22Rv1 (cell line): ENCODE measurements at regions not wholly inside any gene's neighbourhood (a gene's known extent, or its start where the extent isn't known, plus 50 kb on each side); places are given as distances from the start of the nearest gene placed in this dataset.

ENCODE experiments used
- H3K27ac ChIP-seq: fragments of 450-650 bp; 2 replicates; pipeline ENCODE4 v1.5.1; 2017
- ZFX ChIP-seq: fragments of 450-650 bp; IDR thresholded peaks from 2 replicates; pipeline ENCODE4 v1.6.1; 2017; ENCODE audit warnings: antibody characterized with exemption, borderline replicate concordance
- TF ChIP-seq, protein P1 (sequence below): fragments of 450-650 bp; IDR thresholded peaks from 2 replicates; pipeline ENCODE4 v1.5.1; 2017; ENCODE audit warnings: mild to moderate bottlenecking

- no peak overlapping the region for H3K27ac ChIP-seq
- TF ChIP-seq ZFX: no peak
- TF ChIP-seq, protein P1, sequence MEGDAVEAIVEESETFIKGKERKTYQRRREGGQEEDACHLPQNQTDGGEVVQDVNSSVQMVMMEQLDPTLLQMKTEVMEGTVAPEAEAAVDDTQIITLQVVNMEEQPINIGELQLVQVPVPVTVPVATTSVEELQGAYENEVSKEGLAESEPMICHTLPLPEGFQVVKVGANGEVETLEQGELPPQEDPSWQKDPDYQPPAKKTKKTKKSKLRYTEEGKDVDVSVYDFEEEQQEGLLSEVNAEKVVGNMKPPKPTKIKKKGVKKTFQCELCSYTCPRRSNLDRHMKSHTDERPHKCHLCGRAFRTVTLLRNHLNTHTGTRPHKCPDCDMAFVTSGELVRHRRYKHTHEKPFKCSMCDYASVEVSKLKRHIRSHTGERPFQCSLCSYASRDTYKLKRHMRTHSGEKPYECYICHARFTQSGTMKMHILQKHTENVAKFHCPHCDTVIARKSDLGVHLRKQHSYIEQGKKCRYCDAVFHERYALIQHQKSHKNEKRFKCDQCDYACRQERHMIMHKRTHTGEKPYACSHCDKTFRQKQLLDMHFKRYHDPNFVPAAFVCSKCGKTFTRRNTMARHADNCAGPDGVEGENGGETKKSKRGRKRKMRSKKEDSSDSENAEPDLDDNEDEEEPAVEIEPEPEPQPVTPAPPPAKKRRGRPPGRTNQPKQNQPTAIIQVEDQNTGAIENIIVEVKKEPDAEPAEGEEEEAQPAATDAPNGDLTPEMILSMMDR: no peak
Observed at GRCh38 chr9:1676771-1677170, 338.4 kb upstream of the SMARCA2 start.

GRCh38 chr9:1683951-1684350 is 331.2 kb upstream of the SMARCA2 start:
- TF ChIP-seq, protein P1: no peak
- TF ChIP-seq ZFX: no peak
- no peak overlapping the region for H3K27ac ChIP-seq

GRCh38 chr9:1698991-1699390 is 316.2 kb upstream of the SMARCA2 start:
- TF ChIP-seq, protein P1: no peak
- no peak for TF ChIP-seq ZFX

GRCh38 chr9:1701113-1701512 is 314.0 kb upstream of the SMARCA2 start:
- H3K27ac ChIP-seq: no peak overlapping the region
- no peak for TF ChIP-seq ZFX
- TF ChIP-seq, protein P1: no peak

More at GRCh38 chr9:1698991-1699390, 316.2 kb upstream of the SMARCA2 start:
- H3K27ac ChIP-seq: no peak overlapping the region

DNA sequence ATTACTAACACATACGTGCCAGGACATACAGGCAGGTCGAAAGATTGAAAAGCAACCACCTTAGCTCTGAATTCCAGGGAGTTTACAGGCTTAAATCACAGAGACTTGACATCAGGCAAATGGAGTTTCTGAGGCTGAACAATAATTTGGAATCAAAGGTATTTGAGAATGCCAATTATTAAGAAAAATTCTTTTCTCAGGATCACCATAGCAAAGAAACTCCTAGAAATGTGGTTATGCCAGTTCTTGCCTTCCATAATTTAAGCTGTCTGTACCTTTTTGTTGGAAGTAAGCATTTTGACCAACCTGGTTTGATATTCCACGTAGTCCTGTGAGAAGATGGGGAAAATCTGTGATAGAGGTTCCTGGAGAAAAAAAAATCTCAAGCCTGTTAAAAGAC is 312.4 kb upstream of the SMARCA2 start:
- no peak overlapping the region for H3K27ac ChIP-seq

GRCh38 chr9:1707291-1707690 is 307.9 kb upstream of the SMARCA2 start:
- TF ChIP-seq, protein P1: no peak
- no peak for TF ChIP-seq ZFX
- H3K27ac ChIP-seq: no peak overlapping the region

More for the DNA sequence above, 312.4 kb upstream of the SMARCA2 start:
- TF ChIP-seq, protein P1: no peak
- no peak for TF ChIP-seq ZFX

- no peak overlapping the region for H3K27ac ChIP-seq
- no peak for TF ChIP-seq ZFX
- TF ChIP-seq, protein P1: no peak
Observed at GRCh38 chr9:1708219-1708618, 306.9 kb upstream of the SMARCA2 start.
